Upper lobe of right lung (tissue), 1 donor: ENCODE measurements at regions not wholly inside any gene's neighbourhood (a gene's known extent, or its start where the extent isn't known, plus 50 kb on each side); places are given as distances from the start of the nearest gene placed in this dataset.
A peak's percentile ranks its signal among the peaks of the same experiment; 100 is the strongest.

Experiments used
- ATAC-seq: fragments of 200-7000 bp; cut with Tn5 transposase; one replicate; pipeline ENCODE4 v1.9.1; 2020; ENCODE audit warnings: mild to moderate bottlenecking, moderate library complexity
- DNase-seq: peaks from one replicate; pipeline ENCODE4 v3.0.0-alpha.2; 2020
- H3K27ac ChIP-seq: fragments of 200-600 bp; one replicate; pipeline ENCODE4 v1.8.0; 2022
- H3K27me3 ChIP-seq: fragments of 200-600 bp; one replicate; pipeline ENCODE4 v1.8.0; 2022; ENCODE audit warnings: mild to moderate bottlenecking
- H3K36me3 ChIP-seq: fragments of 200-600 bp; one replicate; pipeline ENCODE4 v1.8.0; 2022
- H3K4me1 ChIP-seq: fragments of 200-600 bp; one replicate; pipeline ENCODE4 v1.8.0; 2022
- H3K4me3 ChIP-seq: fragments of 200-600 bp; one replicate; pipeline ENCODE4 v1.8.0; 2022; ENCODE audit warnings: mild to moderate bottlenecking
- H3K9me3 ChIP-seq: fragments of 200-600 bp; one replicate; pipeline ENCODE4 v1.8.0; 2022
- intact Hi-C: fragments of 100-400 bp; cut with DNase I; formaldehyde crosslinking; loops from one replicate; pipeline ENCODE4 v1.11.0; 2022
- TF ChIP-seq, protein P1 (sequence below): fragments of 200-600 bp; IDR thresholded peaks from one replicate; pipeline ENCODE4 v1.8.0; 2022; ENCODE audit warnings: antibody characterized with exemption
- donor health status: DM: no; HTN: yes; CAD: no; lungs with severe emphysema.

GRCh38 chr5:5063533-5063953, 76.6 kb upstream of the ADAMTS16 start:
- ATAC-seq (peak; percentile 44), DNase-seq (no peak)

DNA sequence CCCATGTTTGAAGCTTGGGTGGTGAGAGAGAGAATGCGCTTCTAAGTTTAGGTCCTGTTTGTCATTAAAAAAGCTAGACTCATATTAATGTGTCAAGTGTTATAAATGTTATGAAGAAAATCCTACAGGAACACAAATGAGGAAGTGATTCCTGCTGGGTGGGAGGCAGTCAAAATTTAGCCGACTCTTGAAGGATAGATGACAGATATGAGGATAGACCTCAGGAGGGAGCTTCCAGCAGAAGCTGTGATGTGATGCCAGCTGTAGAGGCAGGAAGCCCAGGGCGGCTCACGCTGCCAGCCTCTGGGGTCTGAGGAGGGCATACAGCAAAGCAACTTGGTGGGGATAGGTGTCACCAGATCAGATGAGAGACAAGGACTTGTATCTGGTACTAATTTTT, 74.7 kb upstream of the ADAMTS16 start:
- no peaks in the 10 kb centered on the region for H3K27me3 ChIP-seq
- DNase-seq (no peak), ATAC-seq (no peak)
- no peak overlapping the region for H3K4me3 ChIP-seq
- no peak overlapping the region for H3K27ac ChIP-seq
- intact Hi-C loops = no loop called here
- no peaks in the 10 kb centered on the region for H3K4me1 ChIP-seq
- no peaks in the 10 kb centered on the region for H3K9me3 ChIP-seq
- no peaks in the 10 kb centered on the region for H3K36me3 ChIP-seq
- TF ChIP-seq, protein P1, sequence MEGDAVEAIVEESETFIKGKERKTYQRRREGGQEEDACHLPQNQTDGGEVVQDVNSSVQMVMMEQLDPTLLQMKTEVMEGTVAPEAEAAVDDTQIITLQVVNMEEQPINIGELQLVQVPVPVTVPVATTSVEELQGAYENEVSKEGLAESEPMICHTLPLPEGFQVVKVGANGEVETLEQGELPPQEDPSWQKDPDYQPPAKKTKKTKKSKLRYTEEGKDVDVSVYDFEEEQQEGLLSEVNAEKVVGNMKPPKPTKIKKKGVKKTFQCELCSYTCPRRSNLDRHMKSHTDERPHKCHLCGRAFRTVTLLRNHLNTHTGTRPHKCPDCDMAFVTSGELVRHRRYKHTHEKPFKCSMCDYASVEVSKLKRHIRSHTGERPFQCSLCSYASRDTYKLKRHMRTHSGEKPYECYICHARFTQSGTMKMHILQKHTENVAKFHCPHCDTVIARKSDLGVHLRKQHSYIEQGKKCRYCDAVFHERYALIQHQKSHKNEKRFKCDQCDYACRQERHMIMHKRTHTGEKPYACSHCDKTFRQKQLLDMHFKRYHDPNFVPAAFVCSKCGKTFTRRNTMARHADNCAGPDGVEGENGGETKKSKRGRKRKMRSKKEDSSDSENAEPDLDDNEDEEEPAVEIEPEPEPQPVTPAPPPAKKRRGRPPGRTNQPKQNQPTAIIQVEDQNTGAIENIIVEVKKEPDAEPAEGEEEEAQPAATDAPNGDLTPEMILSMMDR = no peak

More at GRCh38 chr5:5063533-5063953, 76.6 kb upstream of the ADAMTS16 start:
- H3K4me1 ChIP-seq = no peaks in the 10 kb centered on the region
- no peak overlapping the region for H3K4me3 ChIP-seq
- no peaks in the 10 kb centered on the region for H3K36me3 ChIP-seq
- H3K9me3 ChIP-seq = no peaks in the 10 kb centered on the region
- TF ChIP-seq, protein P1 = no peak
- H3K27me3 ChIP-seq = no peaks in the 10 kb centered on the region
- H3K27ac ChIP-seq = no peak overlapping the region
- intact Hi-C loops = no loop called here

DNA sequence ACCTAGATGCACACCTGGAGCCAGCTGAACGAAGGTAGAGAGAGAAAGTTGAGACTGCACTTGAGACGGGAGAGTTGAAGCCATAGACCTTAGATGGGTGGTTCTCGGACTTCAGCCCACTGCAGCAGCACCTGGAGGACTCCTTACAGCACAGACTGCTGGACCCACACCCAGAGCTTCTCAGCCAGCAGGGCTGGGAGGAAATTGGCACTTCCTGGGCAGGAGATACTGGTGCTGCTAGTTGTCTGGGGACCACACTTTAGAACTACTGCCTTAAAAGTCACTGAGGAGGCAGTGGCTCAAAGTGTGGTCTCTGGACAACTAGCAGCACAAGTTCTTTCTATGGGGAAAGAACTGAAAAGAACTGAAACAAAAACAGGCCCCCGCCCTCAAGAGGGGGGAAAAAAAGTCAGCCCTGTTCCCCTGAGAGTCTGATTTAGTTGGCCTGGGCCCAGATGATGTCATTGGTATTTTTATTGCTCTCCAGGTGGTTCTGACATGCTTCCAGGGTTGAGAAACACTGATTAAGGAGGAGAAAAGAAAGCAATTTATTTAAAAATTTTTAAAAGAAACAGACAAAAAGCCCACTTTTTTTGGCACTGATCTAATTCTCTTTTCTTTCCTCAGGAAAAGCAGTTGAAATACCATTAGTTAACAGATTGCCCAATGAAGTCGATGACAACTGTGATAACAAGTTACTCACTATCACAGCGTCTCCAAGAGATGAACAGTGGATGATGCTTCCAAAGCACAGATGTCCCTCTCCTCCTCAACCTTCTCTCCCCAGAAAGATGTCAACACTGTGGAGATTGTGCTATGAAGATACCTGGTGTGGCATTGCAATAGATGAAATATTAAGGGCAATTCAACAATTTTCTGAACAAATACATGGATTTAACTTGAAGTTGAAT, 73.6 kb upstream of the ADAMTS16 start:
- TF ChIP-seq, protein P1 = no peak
- no peaks in the 10 kb centered on the region for H3K4me1 ChIP-seq
- no peaks in the 10 kb centered on the region for H3K9me3 ChIP-seq
- H3K4me3 ChIP-seq = no peak overlapping the region
- no peak overlapping the region for H3K27ac ChIP-seq
- DNase-seq (no peak), ATAC-seq (no peak)
- intact Hi-C loops = no loop called here
- no peaks in the 10 kb centered on the region for H3K27me3 ChIP-seq
- no peaks in the 10 kb centered on the region for H3K36me3 ChIP-seq

GRCh38 chr5:5069851-5070250, 70.3 kb upstream of the ADAMTS16 start:
- Histone ChIP-seq H3K9me3 (no peaks in the 10 kb centered on the region), H3K36me3 (no peaks in the 10 kb centered on the region), H3K27ac (no peak overlapping the region), H3K4me3 (no peak overlapping the region), H3K4me1 (no peaks in the 10 kb centered on the region), H3K27me3 (no peaks in the 10 kb centered on the region)
- intact Hi-C loops = no loop called here
- ATAC-seq = no peak
- DNase-seq = no peak
- TF ChIP-seq, protein P1 = no peak

GRCh38 chr5:5071554-5071953, 68.6 kb upstream of the ADAMTS16 start:
- no peaks in the 10 kb centered on the region for H3K27me3 ChIP-seq
- ATAC-seq (no peak), DNase-seq (no peak)
- no peak overlapping the region for H3K27ac ChIP-seq
- TF ChIP-seq, protein P1 = no peak
- no peaks in the 10 kb centered on the region for H3K9me3 ChIP-seq
- no peaks in the 10 kb centered on the region for H3K36me3 ChIP-seq
- intact Hi-C loops = no loop called here
- no peaks in the 10 kb centered on the region for H3K4me1 ChIP-seq
- no peak overlapping the region for H3K4me3 ChIP-seq
